ENCODE measurements at regions not wholly inside any gene's neighbourhood (a gene's known extent, or its start where the extent isn't known, plus 50 kb on each side); places are given as distances from the start of the nearest gene placed in this dataset.

DNA sequence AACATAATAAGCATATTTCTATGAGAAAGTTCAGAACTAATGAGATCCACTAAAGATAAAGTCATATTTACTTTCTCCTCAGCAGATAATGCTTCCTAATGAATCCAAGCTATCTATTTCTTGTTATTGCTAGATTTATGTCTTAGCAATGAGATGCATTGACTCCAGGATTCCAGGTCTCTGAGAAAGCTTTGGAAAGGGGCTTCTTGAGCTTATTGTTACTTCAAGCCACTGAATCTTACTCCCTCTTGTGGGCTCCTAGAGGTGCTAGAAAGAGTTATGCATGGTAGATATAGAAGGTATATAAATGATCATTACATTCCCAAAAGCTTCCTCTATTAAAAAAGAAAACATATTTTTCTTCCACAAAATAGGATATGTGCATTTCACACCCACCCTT, 246.4 kb upstream of the ADAMTS5 start:
- no peak overlapping the region for H3K27ac ChIP-seq (ENCODE audit: low read depth, low read length)
- H3K36me3 ChIP-seq (ENCODE audit: control insufficient read depth in 2 of 3, insufficient read depth in 3 of 3, low read length in 3 of 3): no peaks in the 10 kb centered on the region
- H3K4me3 ChIP-seq (ENCODE audit: low read length): no peak overlapping the region
- Mint-ChIP-seq H3K4me1 (no peaks in the 10 kb centered on the region), H3K36me3 (no peaks in the 10 kb centered on the region), H3K27ac (no peak overlapping the region), H3K9me3 (peaks cover 0 to 16% (median 5%) of the 10 kb centered on the region in 11 donors), H3K4me3 (no peak overlapping the region), H3K27me3 (no peaks in the 10 kb centered on the region)
- H3K4me1 ChIP-seq (ENCODE audit: control insufficient read depth in 2 of 2, insufficient read depth in 2 of 2, low read length in 2 of 2): no peaks in the 10 kb centered on the region
- ATAC-seq (no peak), DNase-seq (no peak)
- no peaks in the 10 kb centered on the region for H3K27me3 ChIP-seq (ENCODE audit: control insufficient read depth in 2 of 2, insufficient read depth in 2 of 2, low read length in 2 of 2)
- intact Hi-C loops (cut with micrococcal nuclease): no loop called here
- no peaks in the 10 kb centered on the region for H3K9me3 ChIP-seq (ENCODE audit: control insufficient read depth in 2 of 3, low read length in 3 of 3)
- ChIA-PET POLR2A (no interaction called here), CTCF (no interaction called here)

DNA sequence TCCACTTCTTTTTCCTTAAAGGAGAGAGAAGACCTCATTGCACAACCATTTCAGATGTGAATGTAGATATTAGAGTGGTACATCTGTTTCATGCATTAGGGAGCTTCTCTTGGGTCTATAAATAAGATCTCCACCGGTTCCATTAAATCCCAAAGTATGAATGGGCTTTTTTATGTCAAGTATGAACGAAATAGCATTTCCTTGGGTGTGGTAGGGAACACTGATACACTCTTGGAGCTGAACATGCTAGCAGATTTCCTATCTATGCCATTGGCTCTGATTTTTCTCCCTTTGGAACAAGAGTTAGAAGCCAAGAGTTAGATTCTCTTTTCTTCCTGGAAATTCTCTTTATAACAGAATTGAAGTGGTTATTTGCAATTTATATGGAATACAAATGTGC, 245.6 kb upstream of the ADAMTS5 start:
- Histone ChIP-seq H3K27ac (ENCODE audit: low read depth, low read length) (no peak overlapping the region), H3K36me3 (ENCODE audit: control insufficient read depth in 2 of 3, insufficient read depth in 3 of 3, low read length in 3 of 3) (no peaks in the 10 kb centered on the region), H3K9me3 (ENCODE audit: control insufficient read depth in 2 of 3, low read length in 3 of 3) (no peaks in the 10 kb centered on the region), H3K4me1 (ENCODE audit: control insufficient read depth in 2 of 2, insufficient read depth in 2 of 2, low read length in 2 of 2) (no peaks in the 10 kb centered on the region), H3K4me3 (ENCODE audit: low read length) (no peak overlapping the region), H3K27me3 (ENCODE audit: control insufficient read depth in 2 of 2, insufficient read depth in 2 of 2, low read length in 2 of 2) (no peaks in the 10 kb centered on the region)
- ATAC-seq (no peak), DNase-seq (no peak)
- H3K4me3 Mint-ChIP-seq: no peak overlapping the region
- ChIA-PET POLR2A (no interaction called here), CTCF (no interaction called here)
- H3K9me3 Mint-ChIP-seq: peaks cover 0 to 10% (median 3%) of the 10 kb centered on the region in 11 donors
- H3K4me1 Mint-ChIP-seq: no peaks in the 10 kb centered on the region
- intact Hi-C loops (cut with micrococcal nuclease): no loop called here
- no peak overlapping the region for H3K27ac Mint-ChIP-seq
- no peaks in the 10 kb centered on the region for H3K36me3 Mint-ChIP-seq
- H3K27me3 Mint-ChIP-seq: no peaks in the 10 kb centered on the region

DNA sequence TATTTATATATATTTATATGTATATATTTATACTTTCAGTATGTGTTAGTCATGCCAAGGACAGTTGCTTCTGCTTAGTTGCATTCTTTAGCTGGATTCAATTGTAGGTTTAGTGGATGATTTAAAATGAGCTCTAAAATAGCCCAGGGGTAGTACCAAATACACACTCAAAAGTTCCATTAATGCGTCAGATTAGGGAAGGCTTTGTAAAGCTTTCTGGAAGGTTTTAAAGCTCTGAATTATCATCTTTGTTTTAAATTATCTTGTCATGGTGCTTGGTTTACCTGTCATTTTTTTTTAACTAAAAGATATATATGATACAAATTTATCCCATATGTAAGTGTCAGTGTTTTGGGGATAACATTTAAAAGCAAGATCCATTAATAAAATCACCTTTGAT, 242.7 kb upstream of the ADAMTS5 start:
- no peak overlapping the region for H3K4me3 Mint-ChIP-seq
- no peak for DNase-seq
- Histone ChIP-seq H3K4me3 (ENCODE audit: low read length) (no peak overlapping the region), H3K4me1 (ENCODE audit: control insufficient read depth in 2 of 2, insufficient read depth in 2 of 2, low read length in 2 of 2) (no peaks in the 10 kb centered on the region), H3K9me3 (ENCODE audit: control insufficient read depth in 2 of 3, low read length in 3 of 3) (no peaks in the 10 kb centered on the region), H3K27me3 (ENCODE audit: control insufficient read depth in 2 of 2, insufficient read depth in 2 of 2, low read length in 2 of 2) (no peaks in the 10 kb centered on the region), H3K27ac (ENCODE audit: low read depth, low read length) (no peak overlapping the region), H3K36me3 (ENCODE audit: control insufficient read depth in 2 of 3, insufficient read depth in 3 of 3, low read length in 3 of 3) (no peaks in the 10 kb centered on the region)
- no peak overlapping the region for H3K27ac Mint-ChIP-seq
- POLR2A ChIA-PET: no interaction called here
- intact Hi-C loops (cut with micrococcal nuclease): no loop called here
- peaks cover 0 to 17% (median 4%) of the 10 kb centered on the region in 11 donors for H3K9me3 Mint-ChIP-seq
- H3K27me3 Mint-ChIP-seq: no peaks in the 10 kb centered on the region
- H3K36me3 Mint-ChIP-seq: no peaks in the 10 kb centered on the region
- H3K4me1 Mint-ChIP-seq: no peaks in the 10 kb centered on the region
- CTCF ChIA-PET: interaction anchor here (0.7 kb wide), 1 partner anchor 44 kb away, joined by 3 read pairs; no protein-coding TSS in a partner anchor
- ATAC-seq: no peak

DNA sequence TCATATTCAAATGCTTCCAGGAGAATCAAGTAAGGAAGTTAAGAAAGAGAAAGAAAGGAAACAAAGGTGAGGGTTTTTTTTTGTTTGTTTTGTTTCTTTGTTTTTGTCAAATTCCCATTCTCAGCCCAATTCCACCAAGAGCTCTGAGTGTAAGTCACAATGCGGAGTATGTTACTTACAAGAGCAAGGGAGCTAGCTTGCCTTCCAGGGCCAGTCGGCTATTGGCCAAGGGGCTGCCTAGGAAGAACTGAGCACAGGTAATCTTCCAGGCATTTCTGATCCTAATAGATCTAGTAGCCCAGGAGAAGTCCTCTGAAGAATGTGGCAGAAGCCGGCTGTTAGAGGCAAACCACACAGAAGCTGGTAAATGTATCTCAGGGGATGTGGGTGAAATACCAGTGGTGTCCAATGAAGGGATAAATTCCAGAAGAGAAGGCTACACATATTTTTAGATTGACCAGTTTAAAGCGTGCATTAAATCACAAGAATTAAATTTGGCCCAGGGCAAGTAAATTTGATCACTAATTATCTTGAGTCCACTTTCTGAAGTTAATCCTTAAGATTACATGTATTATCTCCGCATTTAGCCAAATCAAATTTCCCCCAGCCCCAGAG, 239.6 kb upstream of the ADAMTS5 start:
- no peak overlapping the region for H3K27ac Mint-ChIP-seq
- ChIA-PET CTCF (no interaction called here), POLR2A (no interaction called here)
- intact Hi-C loops (cut with micrococcal nuclease): no loop called here
- ATAC-seq (no peak), DNase-seq (no peak)
- H3K4me1 Mint-ChIP-seq: no peaks in the 10 kb centered on the region
- H3K9me3 Mint-ChIP-seq: peaks cover 0 to 14% (median 4%) of the 10 kb centered on the region in 11 donors
- Histone ChIP-seq H3K27me3 (ENCODE audit: control insufficient read depth in 2 of 2, insufficient read depth in 2 of 2, low read length in 2 of 2) (no peaks in the 10 kb centered on the region), H3K27ac (ENCODE audit: low read depth, low read length) (no peak overlapping the region), H3K36me3 (ENCODE audit: control insufficient read depth in 2 of 3, insufficient read depth in 3 of 3, low read length in 3 of 3) (no peaks in the 10 kb centered on the region), H3K9me3 (ENCODE audit: control insufficient read depth in 2 of 3, low read length in 3 of 3) (no peaks in the 10 kb centered on the region), H3K4me3 (ENCODE audit: low read length) (no peak overlapping the region), H3K4me1 (ENCODE audit: control insufficient read depth in 2 of 2, insufficient read depth in 2 of 2, low read length in 2 of 2) (no peaks in the 10 kb centered on the region)
- H3K36me3 Mint-ChIP-seq: no peaks in the 10 kb centered on the region
- no peaks in the 10 kb centered on the region for H3K27me3 Mint-ChIP-seq
- H3K4me3 Mint-ChIP-seq: no peak overlapping the region

DNA sequence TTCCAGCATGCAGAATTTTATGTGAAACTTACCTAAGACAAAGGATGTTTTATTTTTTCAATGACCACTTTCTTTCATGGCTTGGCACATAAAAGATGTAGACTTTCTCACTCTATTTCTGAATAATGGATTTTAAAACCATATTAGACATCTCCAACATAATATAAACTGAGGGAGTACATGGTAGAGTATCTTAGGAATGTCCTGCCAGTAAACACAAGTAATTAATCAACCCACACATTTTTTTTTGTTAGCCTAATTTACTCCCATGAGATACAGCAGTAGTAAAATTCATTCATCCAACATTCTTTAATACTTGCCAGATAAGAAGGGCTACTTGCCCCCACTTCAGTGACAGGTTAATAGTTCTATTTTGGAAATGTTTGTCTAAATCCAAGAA, 235.4 kb upstream of the ADAMTS5 start:
- no peaks in the 10 kb centered on the region for H3K36me3 ChIP-seq (ENCODE audit: control insufficient read depth in 2 of 3, insufficient read depth in 3 of 3, low read length in 3 of 3)
- no peak overlapping the region for H3K27ac Mint-ChIP-seq
- peaks cover 0 to 15% (median 5%) of the 10 kb centered on the region in 11 donors for H3K9me3 Mint-ChIP-seq
- intact Hi-C loops (cut with micrococcal nuclease): no loop called here
- H3K4me1 Mint-ChIP-seq: no peaks in the 10 kb centered on the region
- H3K27me3 ChIP-seq (ENCODE audit: control insufficient read depth in 2 of 2, insufficient read depth in 2 of 2, low read length in 2 of 2): no peaks in the 10 kb centered on the region
- H3K4me3 Mint-ChIP-seq: no peak overlapping the region
- DNase-seq (no peak), ATAC-seq (no peak)
- H3K4me3 ChIP-seq (ENCODE audit: low read length): no peak overlapping the region
- ChIA-PET POLR2A (no interaction called here), CTCF (no interaction called here)
- H3K9me3 ChIP-seq (ENCODE audit: control insufficient read depth in 2 of 3, low read length in 3 of 3): no peaks in the 10 kb centered on the region
- no peaks in the 10 kb centered on the region for H3K36me3 Mint-ChIP-seq
- no peak overlapping the region for H3K27ac ChIP-seq (ENCODE audit: low read depth, low read length)
- H3K4me1 ChIP-seq (ENCODE audit: control insufficient read depth in 2 of 2, insufficient read depth in 2 of 2, low read length in 2 of 2): no peaks in the 10 kb centered on the region
- no peaks in the 10 kb centered on the region for H3K27me3 Mint-ChIP-seq

DNA sequence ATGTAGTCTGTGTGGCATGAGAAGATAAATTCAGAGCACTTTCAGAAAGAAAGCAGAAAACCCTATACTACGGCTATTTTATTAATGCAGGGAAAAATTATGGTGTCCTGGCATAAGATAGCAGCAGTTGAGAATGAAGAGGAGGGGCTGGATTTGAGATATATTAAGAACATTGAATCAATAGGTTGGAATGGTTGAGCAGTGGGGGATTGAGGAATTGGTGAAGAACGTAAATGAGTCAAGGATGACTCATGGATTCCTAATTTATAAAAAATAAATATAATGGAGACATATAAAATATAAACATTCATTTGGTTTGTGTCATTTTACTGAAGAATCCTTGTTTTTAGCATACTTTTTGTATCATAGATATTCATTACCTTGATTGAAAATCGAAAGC, 234.3 kb upstream of the ADAMTS5 start:
- Mint-ChIP-seq H3K27me3 (no peaks in the 10 kb centered on the region), H3K27ac (no peak overlapping the region), H3K4me1 (no peaks in the 10 kb centered on the region), H3K9me3 (peaks cover 0 to 16% (median 5%) of the 10 kb centered on the region in 11 donors), H3K36me3 (no peaks in the 10 kb centered on the region), H3K4me3 (no peak overlapping the region)
- DNase-seq: no peak
- Histone ChIP-seq H3K27ac (ENCODE audit: low read depth, low read length) (no peak overlapping the region), H3K9me3 (ENCODE audit: control insufficient read depth in 2 of 3, low read length in 3 of 3) (no peaks in the 10 kb centered on the region), H3K4me1 (ENCODE audit: control insufficient read depth in 2 of 2, insufficient read depth in 2 of 2, low read length in 2 of 2) (no peaks in the 10 kb centered on the region), H3K36me3 (ENCODE audit: control insufficient read depth in 2 of 3, insufficient read depth in 3 of 3, low read length in 3 of 3) (no peaks in the 10 kb centered on the region), H3K4me3 (ENCODE audit: low read length) (no peak overlapping the region), H3K27me3 (ENCODE audit: control insufficient read depth in 2 of 2, insufficient read depth in 2 of 2, low read length in 2 of 2) (no peaks in the 10 kb centered on the region)
- CTCF ChIA-PET: no interaction called here
- POLR2A ChIA-PET: no interaction called here
- intact Hi-C loops (cut with micrococcal nuclease): no loop called here
- no peak for ATAC-seq

DNA sequence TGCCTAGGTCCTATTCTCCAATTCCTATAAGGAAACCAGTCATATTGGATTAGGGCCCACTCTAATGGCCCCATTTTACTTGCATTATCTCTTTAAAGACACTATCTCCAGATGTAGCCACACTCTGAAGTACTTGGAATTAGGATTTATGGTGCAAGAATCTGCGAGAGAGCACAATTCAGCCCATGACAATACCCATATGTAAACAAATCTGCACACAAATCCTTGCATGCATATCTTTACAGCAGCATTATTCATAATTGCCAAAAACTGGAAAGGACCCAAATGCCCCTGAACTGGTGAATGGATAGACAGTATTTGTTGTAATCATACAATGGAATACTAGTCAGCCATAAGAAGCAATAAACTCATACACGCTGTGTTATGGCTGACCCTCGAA, 229.8 kb upstream of the ADAMTS5 start:
- intact Hi-C loops (cut with micrococcal nuclease): no loop called here
- H3K9me3 Mint-ChIP-seq: peaks cover 0 to 15% (median 5%) of the 10 kb centered on the region in 11 donors
- H3K27me3 ChIP-seq (ENCODE audit: control insufficient read depth in 2 of 2, insufficient read depth in 2 of 2, low read length in 2 of 2): no peaks in the 10 kb centered on the region
- no peak overlapping the region for H3K27ac ChIP-seq (ENCODE audit: low read depth, low read length)
- no peaks in the 10 kb centered on the region for H3K27me3 Mint-ChIP-seq
- CTCF ChIA-PET: no interaction called here
- POLR2A ChIA-PET: no interaction called here
- no peaks in the 10 kb centered on the region for H3K36me3 ChIP-seq (ENCODE audit: control insufficient read depth in 2 of 3, insufficient read depth in 3 of 3, low read length in 3 of 3)
- no peak overlapping the region for H3K4me3 Mint-ChIP-seq
- no peak for ATAC-seq
- H3K36me3 Mint-ChIP-seq: no peaks in the 10 kb centered on the region
- H3K9me3 ChIP-seq (ENCODE audit: control insufficient read depth in 2 of 3, low read length in 3 of 3): no peaks in the 10 kb centered on the region
- no peak overlapping the region for H3K4me3 ChIP-seq (ENCODE audit: low read length)
- H3K4me1 ChIP-seq (ENCODE audit: control insufficient read depth in 2 of 2, insufficient read depth in 2 of 2, low read length in 2 of 2): no peaks in the 10 kb centered on the region
- no peak overlapping the region for H3K27ac Mint-ChIP-seq
- DNase-seq: no peak
- H3K4me1 Mint-ChIP-seq: no peaks in the 10 kb centered on the region
